HL-60 (cell line): ENCODE measurements at regions not wholly inside any gene's neighbourhood (a gene's known extent, or its start where the extent isn't known, plus 50 kb on each side); places are given as distances from the start of the nearest gene placed in this dataset.
"Not testable (repeated sequence)": the region's sequence is repeated elsewhere in the genome, so short reads cannot be mapped to it uniquely, and the experiment has no call there.

Experiments
- DNase-seq, 2 experiments: peaks; one replicate each; pipeline ENCODE4 v3.0.0-alpha.2; 2010 to 2020; ENCODE audit warnings: low read depth in 1 of 2, low spot score in 1 of 2
- H3K27ac ChIP-seq: fragments of 250-450 bp; sonication (Bioruptor Pico); replicated peaks from 2 replicates; pipeline ENCODE4 v1.5.1; 2020; ENCODE audit warnings: mild to moderate bottlenecking, moderate library complexity
- H3K27me3 ChIP-seq: fragments of 250-450 bp; sonication (Bioruptor Pico); 2 replicates; pipeline ENCODE4 v1.5.1; 2021; ENCODE audit warnings: mild to moderate bottlenecking, moderate library complexity; ENCODE audit not compliant: insufficient read depth, poor library complexity, severe bottlenecking
- H3K4me3 ChIP-seq: replicated peaks from 2 replicates; pipeline ENCODE4 v1.5.1; 2011; ENCODE audit warnings: mild to moderate bottlenecking, control low read depth, low read length; ENCODE audit not compliant: insufficient read depth

DNA sequence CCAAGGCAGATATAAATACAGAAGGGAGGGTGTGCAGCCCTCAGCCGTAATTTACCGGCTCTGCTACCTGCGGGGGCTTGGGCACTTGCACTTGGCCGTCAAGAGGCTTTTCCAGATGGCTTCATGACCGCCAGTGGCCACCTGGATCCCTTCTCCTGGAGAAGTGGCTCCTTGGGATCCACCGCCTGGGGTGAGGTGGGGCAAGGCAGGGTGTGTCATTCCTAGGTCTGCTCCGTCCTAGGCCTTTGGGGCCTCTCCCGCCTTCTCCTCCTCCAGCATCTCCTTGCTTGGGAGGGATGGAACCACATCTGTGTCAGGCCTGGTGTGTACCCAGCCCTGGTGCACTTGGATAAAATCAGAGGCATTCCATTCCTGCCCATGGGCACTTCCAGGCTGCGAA is 80.8 kb upstream of the GOLGA6L4 start:
- H3K27ac ChIP-seq, DNase-seq, H3K4me3 ChIP-seq, H3K27me3 ChIP-seq: not testable (repeated sequence)

DNA sequence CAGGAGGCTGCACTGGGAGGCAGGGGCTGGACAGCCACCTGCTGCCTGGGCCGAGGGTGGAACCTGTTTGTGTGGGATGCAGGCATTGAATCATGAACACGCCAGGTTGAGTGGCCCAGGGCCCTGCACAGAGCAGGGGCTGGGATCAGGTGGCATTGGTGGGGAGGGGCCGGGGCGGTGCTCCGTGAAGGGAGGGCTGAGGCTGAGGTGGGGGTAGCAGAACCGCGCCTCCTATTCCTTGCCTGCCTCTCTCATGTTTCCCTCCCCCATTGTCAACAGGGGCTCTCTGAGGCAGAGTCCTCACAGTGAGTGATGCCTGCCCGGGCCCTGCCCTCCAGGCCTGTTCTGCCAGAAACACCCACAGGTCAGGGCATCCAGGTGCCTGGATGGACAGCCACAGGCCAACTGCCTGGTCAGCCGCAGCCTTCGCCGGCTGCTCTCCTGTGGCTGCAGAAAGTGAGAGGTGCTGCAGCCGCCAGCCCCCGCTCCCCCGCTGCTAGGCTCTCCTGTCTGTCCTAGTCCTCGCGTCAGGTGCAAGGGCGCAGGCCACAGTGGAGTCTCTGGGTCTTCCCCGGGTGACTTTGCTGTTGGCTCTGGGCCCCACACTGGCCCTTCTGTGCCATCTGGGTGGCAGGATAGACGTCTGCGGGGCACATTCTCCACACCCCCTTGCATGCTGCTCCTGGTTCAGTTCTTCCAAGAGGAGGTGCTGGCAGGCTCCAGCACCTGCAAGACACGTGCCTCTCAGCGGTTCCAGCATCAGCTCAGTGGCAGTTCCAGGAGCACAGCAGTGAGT is 79.6 kb upstream of the GOLGA6L4 start:
- not testable (repeated sequence) for DNase-seq, H3K27me3 ChIP-seq, H3K27ac ChIP-seq, H3K4me3 ChIP-seq

DNA sequence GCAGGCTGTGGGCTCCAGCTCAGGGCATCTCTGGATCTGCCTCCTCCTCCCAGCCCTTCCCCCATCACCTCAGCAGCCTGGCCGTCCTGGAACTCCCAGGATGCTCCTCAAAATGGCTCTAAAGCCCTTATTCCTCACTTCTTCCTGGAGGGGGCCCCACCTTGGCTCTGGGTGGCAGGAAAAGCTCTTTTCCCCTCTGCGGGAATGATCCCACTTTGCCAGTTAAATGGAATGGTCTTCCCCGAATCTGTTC is 79.1 kb upstream of the GOLGA6L4 start:
- not testable (repeated sequence) for H3K27ac ChIP-seq, H3K4me3 ChIP-seq, H3K27me3 ChIP-seq, DNase-seq

DNA sequence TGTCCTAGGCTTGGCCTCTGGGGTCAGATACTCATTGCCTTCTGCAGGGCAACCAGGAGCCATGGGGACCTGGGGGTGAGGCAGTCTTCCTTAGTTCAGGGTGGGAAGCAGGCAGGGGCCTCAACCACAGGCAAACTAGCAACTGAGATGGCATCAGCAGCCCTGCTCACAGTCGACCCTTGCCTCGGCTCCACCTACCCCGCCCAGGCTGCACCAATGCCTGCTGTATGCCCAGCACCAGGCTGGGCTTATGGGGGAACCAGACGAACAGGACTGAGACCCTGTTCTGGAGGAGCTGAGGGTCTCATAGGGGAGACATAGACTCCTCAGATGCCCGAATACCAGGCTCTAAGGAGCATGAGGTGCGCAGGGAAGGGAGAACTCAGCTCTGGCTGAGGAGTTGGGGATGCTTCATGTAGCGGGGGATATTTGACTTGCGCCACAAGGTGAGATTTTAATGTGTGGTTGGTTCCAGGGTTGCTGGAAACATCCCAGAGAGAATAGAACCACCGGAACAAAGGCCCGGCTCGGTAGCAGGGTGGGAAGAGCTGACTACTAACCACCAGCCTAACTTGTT is 78.4 kb upstream of the GOLGA6L4 start:
- not testable (repeated sequence) for DNase-seq, H3K4me3 ChIP-seq, H3K27ac ChIP-seq, H3K27me3 ChIP-seq

DNA sequence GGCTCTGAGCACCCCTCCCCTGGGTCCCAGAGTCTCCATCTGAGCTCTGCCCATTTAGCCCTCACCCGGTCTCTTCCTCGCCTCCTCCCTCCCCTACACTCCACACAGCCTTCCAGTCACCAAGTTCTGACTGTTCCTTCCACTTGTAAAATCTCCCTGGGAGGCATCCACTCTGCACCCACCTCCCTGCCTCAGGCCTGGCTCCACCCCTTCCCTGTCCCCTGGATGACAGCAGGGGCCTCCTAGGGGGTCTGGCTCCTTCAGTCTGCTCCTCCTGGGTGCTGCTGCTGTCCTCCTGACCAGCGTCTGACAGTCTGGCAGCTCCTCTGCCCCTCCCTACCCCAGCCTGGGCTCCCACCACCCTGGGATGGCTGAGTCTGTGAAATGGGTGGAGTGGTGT is 77.7 kb upstream of the GOLGA6L4 start:
- H3K27me3 ChIP-seq, H3K27ac ChIP-seq, H3K4me3 ChIP-seq, DNase-seq: not testable (repeated sequence)

DNA sequence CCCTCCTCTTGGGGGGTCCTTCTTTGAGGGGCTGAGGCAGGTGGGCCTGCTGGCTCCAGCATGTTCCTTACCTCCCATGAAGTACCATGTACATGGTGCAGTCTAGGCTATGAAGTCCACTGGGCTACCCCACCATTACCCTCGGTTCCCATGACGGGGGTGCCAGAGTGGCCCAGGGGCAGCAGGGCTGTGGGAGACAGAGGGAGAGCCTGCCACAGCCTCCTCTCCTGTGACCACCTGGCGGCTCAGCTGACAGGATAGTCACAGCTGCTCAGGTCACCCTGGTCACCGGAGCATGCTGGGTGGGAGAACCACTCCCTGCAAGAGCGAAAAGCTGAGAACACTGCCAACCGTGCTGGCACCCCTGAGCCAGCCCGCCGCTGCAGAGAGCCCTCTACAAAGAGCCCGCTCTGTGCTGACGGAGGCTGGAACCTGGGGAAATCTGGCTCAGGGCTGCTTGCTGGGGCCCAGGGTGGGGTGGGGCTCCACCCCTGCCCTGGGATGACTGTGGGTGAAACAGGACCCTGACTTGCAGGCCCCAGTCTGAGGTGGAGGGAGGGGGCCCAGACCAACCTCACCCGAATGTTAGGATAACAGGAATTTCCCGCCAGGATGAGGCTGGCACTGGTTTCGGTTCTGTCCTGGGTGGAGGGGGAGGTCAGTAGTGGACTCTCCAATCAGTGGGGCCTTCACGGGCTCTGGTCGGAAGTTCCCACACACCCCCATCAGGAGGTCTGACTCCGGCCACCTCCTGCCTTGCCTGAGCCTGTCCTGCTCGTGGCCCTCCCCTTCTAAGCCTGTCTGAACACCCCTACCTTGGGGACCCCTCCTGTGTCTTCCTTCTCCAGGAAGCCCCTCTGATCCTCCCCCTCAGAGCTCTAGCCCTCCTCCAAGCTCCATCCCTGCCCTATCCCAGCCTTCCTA is 76.0 kb upstream of the GOLGA6L4 start:
- not testable (repeated sequence) for H3K27ac ChIP-seq, H3K4me3 ChIP-seq, H3K27me3 ChIP-seq, DNase-seq

DNA sequence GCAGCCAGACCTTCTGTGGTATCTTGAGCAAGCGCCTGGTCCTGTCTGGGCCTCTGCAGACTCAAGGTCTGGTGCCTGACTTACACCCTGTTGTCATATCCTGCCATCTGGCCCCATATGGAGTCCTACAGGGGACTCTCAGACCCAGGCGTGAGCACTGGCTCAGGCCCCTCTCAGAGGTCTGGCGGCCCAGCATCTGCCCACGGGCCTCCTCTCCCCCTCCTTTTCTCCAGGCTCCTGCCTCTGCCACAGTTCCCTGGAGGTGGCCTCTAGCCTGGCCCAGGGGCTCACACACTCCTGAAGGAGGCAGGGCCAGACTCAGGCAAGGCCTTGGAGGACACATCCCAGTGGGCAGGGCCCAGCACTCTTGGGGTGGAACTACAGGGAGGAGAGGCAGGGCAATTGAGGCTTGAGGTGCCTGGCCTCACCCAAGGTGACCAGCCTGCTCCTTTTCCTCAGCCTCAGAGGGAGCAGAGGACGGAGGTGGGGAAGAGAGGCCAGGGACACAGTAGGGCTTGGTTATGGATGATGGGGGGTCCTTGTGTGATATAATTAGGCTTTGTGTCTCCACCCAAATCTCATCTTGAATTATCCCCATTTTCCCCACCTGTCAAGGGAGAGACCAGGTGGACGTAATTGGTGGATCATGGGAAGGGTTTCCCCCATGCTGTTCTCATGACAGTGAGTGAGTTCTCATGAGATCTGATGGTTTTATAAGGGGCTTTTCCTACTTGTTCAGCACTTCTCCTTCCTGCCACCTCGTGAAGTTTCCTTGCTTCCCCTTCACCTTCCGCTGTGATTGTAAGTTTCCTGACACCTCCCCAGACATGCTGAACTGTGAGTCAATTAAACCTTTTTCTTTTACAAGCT is 70.9 kb upstream of the GOLGA6L4 start:
- not testable (repeated sequence) for DNase-seq, H3K27ac ChIP-seq, H3K27me3 ChIP-seq, H3K4me3 ChIP-seq

DNA sequence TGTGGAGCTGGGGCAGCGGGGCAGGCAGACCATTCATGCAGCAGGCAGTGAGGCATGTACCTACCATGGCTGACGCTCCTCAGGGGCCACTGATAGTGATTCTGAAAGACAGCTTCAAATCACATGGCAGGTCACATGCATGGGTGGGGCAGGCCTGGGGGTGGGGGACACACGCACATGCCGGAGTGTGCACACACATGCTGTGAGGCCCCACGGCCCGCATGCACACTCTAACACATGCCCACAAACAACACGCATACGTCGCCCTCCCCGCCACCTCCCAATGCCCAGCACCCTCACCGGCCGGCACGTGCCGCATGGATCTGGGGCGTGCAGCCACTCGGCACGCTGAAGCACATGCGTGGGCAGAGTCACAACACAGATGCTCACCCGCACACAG is 65.5 kb upstream of the GOLGA6L4 start:
- H3K4me3 ChIP-seq, H3K27ac ChIP-seq, H3K27me3 ChIP-seq, DNase-seq: not testable (repeated sequence)

DNA sequence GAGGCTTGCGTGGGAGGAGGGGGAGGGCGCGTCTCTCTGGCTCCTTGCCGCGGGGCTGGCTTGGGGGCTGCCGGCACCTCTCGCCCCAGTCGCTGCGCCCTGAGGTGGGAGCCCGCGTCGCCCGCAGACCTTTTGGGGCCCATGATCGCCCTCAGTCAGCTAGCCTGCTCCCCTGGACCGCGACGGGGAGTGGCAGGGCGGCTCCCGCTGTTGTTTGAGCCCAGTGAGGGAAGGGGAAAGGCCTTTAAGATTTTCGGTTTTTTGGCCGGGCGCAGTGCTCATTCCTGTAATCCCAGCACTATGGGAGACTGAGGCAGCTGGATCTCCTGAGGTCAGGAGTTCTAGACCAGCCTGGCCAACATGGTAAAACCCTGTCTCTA is 62.4 kb upstream of the GOLGA6L4 start:
- not testable (repeated sequence) for H3K27me3 ChIP-seq, H3K27ac ChIP-seq, H3K4me3 ChIP-seq, DNase-seq
